NCI-H748 treated with DMSO at 0.1 percent for 48 hours (cell line): ENCODE measurements at regions not wholly inside any gene's neighbourhood (a gene's known extent, or its start where the extent isn't known, plus 50 kb on each side); places are given as distances from the start of the nearest gene placed in this dataset.

Source experiments
- DNase-seq: peaks from one replicate; lab custom pipeline; 2025; lab: John Stamatoyannopoulos, UW

GRCh38 chr3:140816372-140817195 is 125.1 kb upstream of the SLC25A36 start:
- no peak for DNase-seq

GRCh38 chr3:140821493-140821892 is 120.1 kb upstream of the SLC25A36 start:
- no peak for DNase-seq

- no peak for DNase-seq
These were observed 119.1 kb upstream of the SLC25A36 start for GRCh38 chr3:140822401-140823047.

- DNase-seq = no peak
These were observed 118.5 kb upstream of the SLC25A36 start for GRCh38 chr3:140823106-140823505.

- DNase-seq = no peak
These were observed 113.7 kb upstream of the SLC25A36 start for GRCh38 chr3:140827894-140828293.

GRCh38 chr3:140828585-140828984 is 113.1 kb upstream of the SLC25A36 start:
- no peak for DNase-seq

GRCh38 chr3:140829796-140830195 is 111.8 kb upstream of the SLC25A36 start:
- DNase-seq = no peak

GRCh38 chr3:140830391-140830790 is 111.2 kb upstream of the SLC25A36 start:
- DNase-seq = no peak

GRCh38 chr3:140832883-140833282 is 108.8 kb upstream of the SLC25A36 start:
- DNase-seq = no peak

- no peak for DNase-seq
These were observed 107.2 kb upstream of the SLC25A36 start for GRCh38 chr3:140834266-140835037.

- no peak for DNase-seq
These were observed 98.5 kb upstream of the SLC25A36 start for GRCh38 chr3:140842984-140843649.

GRCh38 chr3:140843656-140844055 is 98.0 kb upstream of the SLC25A36 start:
- DNase-seq = no peak

GRCh38 chr3:140844072-140844471 is 97.6 kb upstream of the SLC25A36 start:
- DNase-seq = no peak

GRCh38 chr3:140845882-140846281 is 95.8 kb upstream of the SLC25A36 start:
- no peak for DNase-seq

GRCh38 chr3:140848666-140849065 is 93.0 kb upstream of the SLC25A36 start:
- DNase-seq = no peak

GRCh38 chr3:140850210-140850955 is 91.3 kb upstream of the SLC25A36 start:
- DNase-seq = no peak

GRCh38 chr3:140854961-140855360 is 86.7 kb upstream of the SLC25A36 start:
- no peak for DNase-seq

GRCh38 chr3:140856905-140857304 is 84.7 kb upstream of the SLC25A36 start:
- no peak for DNase-seq

- DNase-seq = no peak
These were observed 83.6 kb upstream of the SLC25A36 start for GRCh38 chr3:140857993-140858392.

GRCh38 chr3:140859592-140860336 is 81.9 kb upstream of the SLC25A36 start:
- DNase-seq = peak; percentile 59

- peak; percentile 30 for DNase-seq
These were observed 78.0 kb upstream of the SLC25A36 start for GRCh38 chr3:140863580-140864009.
